Adrenal gland (tissue), 5 donors: ENCODE measurements at regions not wholly inside any gene's neighbourhood (a gene's known extent, or its start where the extent isn't known, plus 50 kb on each side); places are given as distances from the start of the nearest gene placed in this dataset.

Source experiments
- CTCF ChIP-seq, 6 experiments: fragments of 450-650 bp in 4 of 6; fragments of 200-600 bp in 2 of 6; sonication (generic) in 1 of 6; IDR thresholded peaks; 1 replicate in 5 of 6; 2 replicates in 1 of 6; pipeline versions ENCODE4 v1.5.1 to v1.8.0; 2016 to 2021; ENCODE audit warnings: antibody characterized with exemption in 6 of 6, mild to moderate bottlenecking in 2 of 6, moderate library complexity in 1 of 6
- POLR2A ChIP-seq, 2 donors: fragments of 450-650 bp; IDR thresholded peaks; one replicate each; pipeline ENCODE4 v1.6.1; 2017; ENCODE audit warnings: antibody characterized with exemption in 2 of 2, mild to moderate bottlenecking in 2 of 2, moderate library complexity in 1 of 2
- donor health status: DM: no; HTN: no; CAD: no.

- TF ChIP-seq CTCF (IDR thresholded peaks at IDR 0.05), result no peak
- TF ChIP-seq POLR2A (IDR thresholded peaks at IDR 0.05), result no peak
Observed at GRCh38 chr14:42855085-42855484, 1248.4 kb downstream of the LRFN5 start.
